Vagina (tissue), 2 donors: ENCODE measurements at regions not wholly inside any gene's neighbourhood (a gene's known extent, or its start where the extent isn't known, plus 50 kb on each side); places are given as distances from the start of the nearest gene placed in this dataset.

Experiments
- CTCF ChIP-seq, 3 experiments: fragments of 450-650 bp in 2 of 3; fragments of 200-600 bp in 1 of 3; sonication (generic) in 1 of 3; IDR thresholded peaks; one replicate each; pipeline ENCODE4 v1.5.1; 2017 to 2019; ENCODE audit warnings: antibody characterized with exemption in 3 of 3, mild to moderate bottlenecking in 2 of 3, moderate library complexity in 2 of 3
- POLR2A ChIP-seq, 2 donors: fragments of 450-650 bp; IDR thresholded peaks; one replicate each; pipeline ENCODE4 v1.6.1; 2017; ENCODE audit warnings: antibody characterized with exemption in 2 of 2, mild to moderate bottlenecking in 2 of 2, moderate library complexity in 2 of 2

- TF ChIP-seq CTCF (IDR thresholded peaks at IDR 0.05) = no peak
- TF ChIP-seq POLR2A (IDR thresholded peaks at IDR 0.05) = no peak
Observed at GRCh38 chr2:100216015-100216414, 73.6 kb upstream of the AFF3 start.
